Astrocyte (in vitro differentiated cells and primary cell): ENCODE measurements at regions not wholly inside any gene's neighbourhood (a gene's known extent, or its start where the extent isn't known, plus 50 kb on each side); places are given as distances from the start of the nearest gene placed in this dataset.

Experiments
- CTCF ChIP-seq: IDR thresholded peaks from 2 replicates; pipeline ENCODE4 v1.5.1; 2011; ENCODE audit warnings: low read depth, mild to moderate bottlenecking, inconsistent platforms, low read length, moderate library complexity; ENCODE audit not compliant: insufficient read depth
- EZH2 ChIP-seq: IDR thresholded peaks from 2 replicates; pipeline ENCODE4 v1.6.1; 2012; ENCODE audit warnings: mild to moderate bottlenecking, low read length, inconsistent platforms; ENCODE audit not compliant: insufficient read depth

- TF ChIP-seq CTCF = no peak
- no peak for TF ChIP-seq EZH2
Measured at GRCh38 chr10:78909221-78909620, 159.5 kb upstream of the ZMIZ1 start.
